K562 (cell line): ENCODE measurements at regions not wholly inside any gene's neighbourhood (a gene's known extent, or its start where the extent isn't known, plus 50 kb on each side); places are given as distances from the start of the nearest gene placed in this dataset.

ENCODE experiments used
- ATAC-seq: fragments of 200-7000 bp; cut with Tn5 transposase; 3 replicates; pipeline ENCODE4 v1.9.1; 2020; ENCODE audit warnings: moderate library complexity
- BruUV-seq: library from RNA; stranded (reverse); fragments of 400-500 nt; replicated peaks from 2 replicates; lab custom pipeline; 2021; lab: Mats Ljungman, UMichigan
- CTCF ChIA-PET: fragments of 300-600 bp; formaldehyde crosslinking; extraction: SDS; loops from one replicate; lab custom pipeline; 2021; ENCODE audit warnings: low intra/inter-chr PET ratio; lab: Yijun Ruan, JAX
- POLR2A ChIA-PET: fragments of 300-600, 350-650 bp; sonication (Branson Sonifier 250); formaldehyde crosslinking; extraction: SDS; loops from one replicate; lab custom pipeline; 2021; ENCODE audit warnings: antibody characterized with exemption, inconsistent platforms; lab: Yijun Ruan, JAX
- DNase-seq, 4 experiments: peaks; one replicate each; pipeline versions ENCODE4 v3.0.0 to v3.0.0-alpha.2; 2011 to 2018; ENCODE audit warnings: low spot score in 3 of 4, mixed read lengths in 3 of 4; ENCODE audit errors: extremely low read depth in 1 of 4
- FAIRE-seq: peaks from 2 replicates; lab custom pipeline; 2011; peaks lifted over from hg19 to GRCh38; lab: Jason Lieb, UNC
- H2AFZ ChIP-seq: 2 replicates; pipeline ENCODE4 v1.6.0; 2011; ENCODE audit warnings: low read depth, low read length, control low read depth, inconsistent platforms
- H3K27ac ChIP-seq: fragments of 200-600 bp; 3 replicates; pipeline ENCODE4 v1.8.0; 2011; ENCODE audit warnings: low read depth, mild to moderate bottlenecking, control low read depth, inconsistent platforms, low read length, moderate library complexity, mixed read lengths; ENCODE audit errors: extremely low read depth
- H3K27me3 ChIP-seq, 2 experiments: fragments of 300-600 bp in 1 of 2; 2 replicates in 1 of 2; 3 replicates in 1 of 2; pipeline versions ENCODE4 v1.6.0 to v1.8.0; 2011; ENCODE audit warnings: inconsistent platforms in 2 of 2, low read length in 2 of 2, mild to moderate bottlenecking in 1 of 2, mixed read lengths in 1 of 2, moderate library complexity in 1 of 2; ENCODE audit not compliant: control insufficient read depth in 2 of 2, insufficient read depth in 2 of 2
- H3K36me3 ChIP-seq: fragments of 300-600 bp; 3 replicates; pipeline ENCODE4 v1.8.0; 2011; ENCODE audit warnings: mild to moderate bottlenecking, low read length, inconsistent platforms; ENCODE audit not compliant: control insufficient read depth, insufficient read depth
- H3K4me1 ChIP-seq, 2 experiments: fragments of 200-600 bp in 1 of 2; replicated peaks in 1 of 2; 2 replicates in 1 of 2; 3 replicates in 1 of 2; pipeline versions ENCODE4 v1.5.1 to v1.8.0; 2011; ENCODE audit warnings: inconsistent platforms in 2 of 2, low read length in 2 of 2, mild to moderate bottlenecking in 1 of 2, mixed read lengths in 1 of 2, moderate library complexity in 1 of 2; ENCODE audit not compliant: control insufficient read depth in 2 of 2, insufficient read depth in 2 of 2
- H3K4me2 ChIP-seq: 2 replicates; pipeline ENCODE4 v1.6.1; 2011; ENCODE audit warnings: low read length, control low read depth, inconsistent platforms, mixed read lengths; ENCODE audit not compliant: insufficient read depth
- H3K4me3 ChIP-seq: fragments of 200-600 bp; sonication (generic), shearing (Covaris generic); 2 replicates; pipeline ENCODE4 v1.5.1; 2016; ENCODE audit warnings: control low read depth, inconsistent platforms
- H3K79me2 ChIP-seq: fragments of 200-600 bp; 3 replicates; pipeline ENCODE4 v1.8.0; 2011; ENCODE audit warnings: low read length, inconsistent platforms; ENCODE audit not compliant: control insufficient read depth, insufficient read depth
- H3K9ac ChIP-seq, 2 experiments: 2 replicates each; pipeline versions ENCODE4 v1.6.0 to v1.6.1; 2011; ENCODE audit warnings: low read depth in 2 of 2, low read length in 2 of 2, control low read depth in 1 of 2, inconsistent platforms in 1 of 2, mild to moderate bottlenecking in 1 of 2, mixed read lengths in 1 of 2; ENCODE audit not compliant: insufficient read depth in 1 of 2
- H3K9me1 ChIP-seq: one replicate; pipeline ENCODE4 v1.6.0; 2011; ENCODE audit warnings: inconsistent platforms, mild to moderate bottlenecking, low read length, moderate library complexity; ENCODE audit not compliant: control insufficient read depth, insufficient read depth
- H3K9me3 ChIP-seq: replicated peaks from 2 replicates; pipeline ENCODE4 v1.5.1; 2011; ENCODE audit warnings: low read depth, low read length, inconsistent platforms; ENCODE audit not compliant: control insufficient read depth, insufficient read depth
- H4K20me1 ChIP-seq: replicated peaks from 2 replicates; pipeline ENCODE4 v1.6.1; 2011; ENCODE audit warnings: low read length, inconsistent platforms, mixed read lengths; ENCODE audit not compliant: control insufficient read depth, insufficient read depth
- BACH1 ChIP-seq: fragments of 200-800 bp; sonication (Bioruptor generic); IDR thresholded peaks from 2 replicates; pipeline ENCODE4 v1.6.1; 2016; ENCODE audit warnings: missing genetic modification characterization, missing compliant biosample characterization
- HMGN3 ChIP-seq: IDR thresholded peaks from 2 replicates; pipeline ENCODE4 v1.6.1; 2011; ENCODE audit warnings: borderline replicate concordance, low read depth, mild to moderate bottlenecking, mixed read lengths, low read length; ENCODE audit not compliant: insufficient read length; ENCODE audit errors: extremely low read depth
- KDM1A ChIP-seq, 2 experiments: fragments of 450-650 bp; IDR thresholded peaks; 2 replicates each; pipeline ENCODE4 v1.6.1; 2016; ENCODE audit warnings: mild to moderate bottlenecking in 2 of 2
- LARP7 ChIP-seq: fragments of 450-650 bp; IDR thresholded peaks from 2 replicates; pipeline ENCODE4 v1.6.1; 2016
- MBD2 ChIP-seq: sonication (generic); IDR thresholded peaks from 2 replicates; pipeline ENCODE4 v1.6.1; 2016; ENCODE audit warnings: low read depth, borderline replicate concordance
- MYC ChIP-seq, 2 experiments: fragments of 250-450 bp in 1 of 2; sonication (Bioruptor Pico) in 1 of 2; IDR thresholded peaks; 2 replicates each; pipeline versions ENCODE4 v1.5.1 to v1.6.1; 2012 to 2021; ENCODE audit warnings: low read depth in 2 of 2, borderline replicate concordance in 1 of 2, improper control_type of control experiment in 1 of 2, low read length in 1 of 2, mild to moderate bottlenecking in 1 of 2, moderate library complexity in 1 of 2
- PHF8 ChIP-seq: fragments of 200-600 bp; sonication (generic); IDR thresholded peaks from 2 replicates; pipeline ENCODE4 v1.6.1; 2012; ENCODE audit warnings: mixed run types, mild to moderate bottlenecking, inconsistent platforms, low read length, moderate library complexity, borderline replicate concordance
- PML ChIP-seq: IDR thresholded peaks from 2 replicates; pipeline ENCODE4 v1.6.1; 2012; ENCODE audit warnings: low read length, inconsistent platforms
- RFX1 ChIP-seq: fragments of 450-650 bp; IDR thresholded peaks from 2 replicates; pipeline ENCODE4 v1.6.1; 2016; ENCODE audit warnings: mild to moderate bottlenecking, moderate library complexity
- SRSF3 ChIP-seq: fragments of 200-400 bp; formaldehyde crosslinking; IDR thresholded peaks from 2 replicates; pipeline ENCODE4 v1.6.1; 2016; ENCODE audit warnings: mild to moderate bottlenecking, low read length, moderate library complexity; ENCODE audit not compliant: insufficient read depth
- ZNF134 ChIP-seq: fragments of 250-450 bp; sonication (Bioruptor Pico); conservative IDR thresholded peaks from 2 replicates; pipeline ENCODE4 v1.4.0; 2020
- ZNF41 ChIP-seq: fragments of 250-450 bp; sonication (Bioruptor Pico); conservative IDR thresholded peaks from 2 replicates; pipeline ENCODE4 v1.4.0; 2020; ENCODE audit warnings: mild to moderate bottlenecking
- ZNF551 ChIP-seq: fragments of 250-450 bp; sonication (Bioruptor Pico); IDR thresholded peaks from 2 replicates; pipeline ENCODE4 v1.5.0; 2021; ENCODE audit warnings: mild to moderate bottlenecking, moderate library complexity
- ZNF586 ChIP-seq: fragments of 450-650 bp; formaldehyde crosslinking; conservative IDR thresholded peaks from 2 replicates; pipeline ENCODE4 v1.4.0; 2020; ENCODE audit warnings: mild to moderate bottlenecking, moderate library complexity
- whole genome bisulfite sequencing: fragments of 100-300 bp; shearing (Covaris generic); methylation state at CpG from one replicate; pipeline ENCODE4 v1.1.6; 2016; ENCODE audit warnings: low coverage, mixed read lengths; ENCODE audit not compliant: insufficient coverage; ENCODE audit errors: missing lambda C conversion rate; 5-methylcytosine and 5-hydroxymethylcytosine counted together
- in situ Hi-C: fragments of 300-500 bp; cut with MboI; formaldehyde crosslinking; loops from 4 replicates; pipeline ENCODE4 v1.15.0; 2018; ENCODE audit warnings: inconsistent platforms, mixed read lengths
- intact Hi-C: fragments of 100-400 bp; cut with micrococcal nuclease; formaldehyde crosslinking; loops from 2 replicates; pipeline ENCODE4 v1.14.2; 2022
- TF ChIP-seq, protein P1 (sequence below): IDR thresholded peaks from 2 replicates; pipeline ENCODE4 v1.6.1; 2011; ENCODE audit warnings: borderline replicate concordance, low read depth, mild to moderate bottlenecking, moderate library complexity, low read length; ENCODE audit not compliant: insufficient read depth, poor library complexity, severe bottlenecking

DNA sequence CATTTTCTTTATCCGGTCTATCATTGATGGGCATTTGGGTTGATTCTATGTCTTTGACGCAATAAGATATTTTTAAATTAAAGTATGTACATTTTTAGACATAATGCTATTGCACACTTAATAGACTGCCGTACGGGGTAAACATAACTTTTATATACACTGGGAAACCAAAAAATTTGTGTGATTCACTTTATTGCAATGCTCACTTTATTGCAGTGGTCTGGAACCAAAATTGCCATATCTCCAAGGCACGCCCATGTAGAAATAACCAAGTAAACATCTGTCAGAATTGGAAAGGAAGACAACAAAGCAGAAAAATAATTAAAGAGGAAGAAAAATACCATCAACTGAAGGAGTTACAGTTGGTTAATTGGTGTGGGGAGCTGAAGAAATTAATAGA lies 205.8 kb upstream of the CTAGE1 start:
- ATAC-seq (no peak), DNase-seq (no peak), FAIRE-seq (no peak)
- Histone ChIP-seq H3K9me3 (no peaks in the 10 kb centered on the region), H3K79me2 (no peaks in the 10 kb centered on the region), H3K4me2 (no peak overlapping the region), H2AFZ (no peak overlapping the region), H3K9ac (no peak overlapping the region), H3K27ac (no peak overlapping the region), H3K9me1 (no peaks in the 10 kb centered on the region), H3K4me1 (no peaks in the 10 kb centered on the region), H3K36me3 (no peaks in the 10 kb centered on the region), H4K20me1 (no peaks in the 10 kb centered on the region), H3K4me3 (no peak overlapping the region), H3K27me3 (no peaks in the 10 kb centered on the region)
- in situ Hi-C loops, result loop anchor here (5.0 kb wide), 1 partner anchor 79 kb away; no protein-coding TSS in a partner anchor
- CTCF ChIA-PET, result no interaction called here
- POLR2A ChIA-PET, result interaction anchor here (0.5 to 1.0 kb wide), 2 partner anchors 16 to 113 kb away, joined by 3 read pairs; no protein-coding TSS in a partner anchor
- WGBS, result 13% methylated on average over 5 of the region's 5 CpGs
- TF ChIP-seq BACH1 (tag), result no peak
- TF ChIP-seq, protein P1, sequence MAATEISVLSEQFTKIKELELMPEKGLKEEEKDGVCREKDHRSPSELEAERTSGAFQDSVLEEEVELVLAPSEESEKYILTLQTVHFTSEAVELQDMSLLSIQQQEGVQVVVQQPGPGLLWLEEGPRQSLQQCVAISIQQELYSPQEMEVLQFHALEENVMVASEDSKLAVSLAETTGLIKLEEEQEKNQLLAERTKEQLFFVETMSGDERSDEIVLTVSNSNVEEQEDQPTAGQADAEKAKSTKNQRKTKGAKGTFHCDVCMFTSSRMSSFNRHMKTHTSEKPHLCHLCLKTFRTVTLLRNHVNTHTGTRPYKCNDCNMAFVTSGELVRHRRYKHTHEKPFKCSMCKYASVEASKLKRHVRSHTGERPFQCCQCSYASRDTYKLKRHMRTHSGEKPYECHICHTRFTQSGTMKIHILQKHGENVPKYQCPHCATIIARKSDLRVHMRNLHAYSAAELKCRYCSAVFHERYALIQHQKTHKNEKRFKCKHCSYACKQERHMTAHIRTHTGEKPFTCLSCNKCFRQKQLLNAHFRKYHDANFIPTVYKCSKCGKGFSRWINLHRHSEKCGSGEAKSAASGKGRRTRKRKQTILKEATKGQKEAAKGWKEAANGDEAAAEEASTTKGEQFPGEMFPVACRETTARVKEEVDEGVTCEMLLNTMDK, result no peak
- no peak for TF ChIP-seq MYC (IDR thresholded peaks at IDR 0.05; ENCODE audit: low read depth, low read length)
- TF ChIP-seq MYC (CRISPR knock-in tag; IDR thresholded peaks at IDR 0.05; ENCODE audit: borderline replicate concordance, low read depth), result no peak
- TF ChIP-seq ZNF586, result no peak
- TF ChIP-seq ZNF551, result no peak
- no peak for TF ChIP-seq RFX1
- no peak for TF ChIP-seq SRSF3
- TF ChIP-seq PHF8, result no peak
- no peak for TF ChIP-seq LARP7
- no peak for TF ChIP-seq PML
- no peak for TF ChIP-seq MBD2
- no peak for TF ChIP-seq KDM1A (IDR thresholded peaks at IDR 0.05)
- TF ChIP-seq ZNF134 (CRISPR knock-in tag), result no peak
- TF ChIP-seq ZNF41, result no peak
- no peak for TF ChIP-seq HMGN3
- intact Hi-C loops, result no loop called here
- BruUV-seq, result no TSS peak
